Heart left ventricle (tissue), 13 donors: ENCODE measurements at regions not wholly inside any gene's neighbourhood (a gene's known extent, or its start where the extent isn't known, plus 50 kb on each side); places are given as distances from the start of the nearest gene placed in this dataset.

Source experiments
- CTCF ChIP-seq, 12 donors: fragments of 200-600 bp; sonication (generic) in 4 of 12; IDR thresholded peaks; one replicate each; pipeline versions ENCODE4 v1.5.0 to v1.8.0; 2018 to 2022; ENCODE audit warnings: antibody characterized with exemption in 12 of 12, mild to moderate bottlenecking in 5 of 12
- POLR2A ChIP-seq, 2 donors: fragments of 450-650 bp; IDR thresholded peaks; one replicate each; pipeline ENCODE4 v1.6.1; 2017; ENCODE audit warnings: antibody characterized with exemption in 2 of 2, mild to moderate bottlenecking in 2 of 2, moderate library complexity in 2 of 2
- donor health status: ischemic (EF 13 %, LVEDD 7.1; RV severe dilation, severe dysfunction).
- donor health status: DM: no; HTN: yes; CAD: no.
- donor health status: DM: no; HTN: no; CAD: no.
- donor health status: ischemic (EF 25% LVEDD 6.9; RV normal size, moderate dysfunction).
- donor health status: ischemic (EF 25% LVEDD 5.7; RV mildly dilated, moderate dysfunction).
- donor health status: ischemic (EF 35%, LVEDD 5.7; RV mildly dilated, moderate dysfunction).
- donor health status: nonischemic (EF 11% LVEDD 7.7; RV severe dilation, severe dysfunction).
- donor health status: DM: yes; HTN: yes; CAD: no.
- donor health status: PGD.
- donor health status: ischemic (EF 29% LVEDD 5.4; RV normal size, mild dysfunction).
- donor health status: nonischemic (EF 23%, LVEDD 6.1; RV moderate dilation, normal function).

GRCh38 chr5:35554016-35554415 lies 63.6 kb upstream of the SPEF2 start:
- no peak for TF ChIP-seq CTCF (IDR thresholded peaks at IDR 0.05)
- no peak for TF ChIP-seq POLR2A (IDR thresholded peaks at IDR 0.05)
